NB4 (cell line): ENCODE measurements at regions not wholly inside any gene's neighbourhood (a gene's known extent, or its start where the extent isn't known, plus 50 kb on each side); places are given as distances from the start of the nearest gene placed in this dataset.

Experiments used
- DNase-seq: peaks from one replicate; pipeline ENCODE4 v3.0.0; 2010; ENCODE audit warnings: low read depth
- H3K4me3 ChIP-seq: one replicate; pipeline ENCODE4 v1.5.1; 2011; ENCODE audit warnings: mild to moderate bottlenecking, low read depth, low read length, moderate library complexity
- CTCF ChIP-seq: IDR thresholded peaks from one replicate; pipeline ENCODE4 v1.5.1; 2012; ENCODE audit warnings: low read depth, low read length
- MYC ChIP-seq: IDR thresholded peaks from 2 replicates; pipeline ENCODE4 v1.6.1; 2011; ENCODE audit warnings: low read depth, low read length
- POLR2A ChIP-seq: IDR thresholded peaks from 2 replicates; pipeline ENCODE4 v1.6.1; 2011; ENCODE audit warnings: mild to moderate bottlenecking; ENCODE audit not compliant: insufficient read length; ENCODE audit errors: extremely low read depth
- TF ChIP-seq, protein P1 (sequence below): IDR thresholded peaks from 2 replicates; pipeline ENCODE4 v1.6.1; 2011; ENCODE audit warnings: low read depth, low read length

GRCh38 chr2:239581352-239581901, 180.6 kb upstream of the HDAC4 start:
- no peak overlapping the region for H3K4me3 ChIP-seq
- no peak for DNase-seq
- TF ChIP-seq, protein P1, sequence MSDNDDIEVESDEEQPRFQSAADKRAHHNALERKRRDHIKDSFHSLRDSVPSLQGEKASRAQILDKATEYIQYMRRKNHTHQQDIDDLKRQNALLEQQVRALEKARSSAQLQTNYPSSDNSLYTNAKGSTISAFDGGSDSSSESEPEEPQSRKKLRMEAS = no peak
- no peak for TF ChIP-seq MYC
- TF ChIP-seq POLR2A = no peak
- no peak for TF ChIP-seq CTCF

- DNase-seq = no peak
- no peak for TF ChIP-seq MYC
- TF ChIP-seq CTCF = no peak
- no peak for TF ChIP-seq POLR2A
- TF ChIP-seq, protein P1 = no peak
- no peak overlapping the region for H3K4me3 ChIP-seq
Measured at GRCh38 chr2:239580199-239580527, 179.3 kb upstream of the HDAC4 start.

GRCh38 chr2:239579524-239580198, 178.8 kb upstream of the HDAC4 start:
- TF ChIP-seq CTCF = no peak
- no peak for TF ChIP-seq POLR2A
- TF ChIP-seq, protein P1 = no peak
- TF ChIP-seq MYC = no peak
- DNase-seq = peak; percentile 27
- no peak overlapping the region for H3K4me3 ChIP-seq

DNA sequence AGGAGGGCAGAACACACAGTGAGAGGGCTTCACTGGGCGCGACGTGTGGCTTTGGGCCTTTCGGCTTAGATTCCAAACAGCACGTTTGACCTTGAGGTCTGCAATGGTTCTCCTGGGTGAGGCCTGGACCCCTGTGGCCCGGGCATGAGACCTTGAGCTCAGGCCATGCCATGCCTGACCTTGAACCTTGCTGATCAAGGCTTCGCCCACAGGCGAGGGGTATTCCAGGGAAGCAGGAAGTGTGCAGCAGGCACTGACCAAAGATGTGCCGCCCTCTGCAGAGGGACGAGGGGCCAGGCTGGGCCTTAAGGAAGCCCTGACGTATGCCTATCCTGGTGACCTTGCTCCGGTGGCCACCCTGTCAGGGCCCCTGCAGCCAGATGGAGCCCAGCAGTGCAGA, 178.3 kb upstream of the HDAC4 start:
- no peak overlapping the region for H3K4me3 ChIP-seq
- TF ChIP-seq CTCF (no peak), POLR2A (no peak), MYC (no peak)
- TF ChIP-seq, protein P1 = no peak
- DNase-seq = no peak

GRCh38 chr2:239578381-239578780, 177.6 kb upstream of the HDAC4 start:
- no peak for DNase-seq
- no peak overlapping the region for H3K4me3 ChIP-seq
- TF ChIP-seq CTCF = no peak
- TF ChIP-seq MYC = no peak

DNA sequence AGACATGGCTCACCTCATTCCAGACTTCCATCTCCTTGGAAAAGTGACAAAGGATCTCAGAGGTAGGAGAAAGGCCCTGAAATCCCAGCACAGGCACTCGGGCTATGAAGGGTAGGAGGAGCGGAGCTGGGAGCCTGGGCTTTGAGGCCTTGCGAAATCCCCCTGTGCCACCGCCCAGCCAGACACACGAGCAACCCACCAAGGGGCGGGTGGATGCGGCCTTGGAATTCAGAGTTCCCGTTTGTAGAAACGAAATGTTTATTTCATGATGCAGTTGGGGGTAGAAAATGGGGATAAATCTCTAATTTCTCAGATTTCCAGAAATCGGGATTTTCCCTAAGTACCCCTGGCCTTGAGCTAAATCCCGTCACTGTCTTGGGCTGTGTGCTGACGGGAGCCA, 177.1 kb upstream of the HDAC4 start:
- no peak for DNase-seq
- TF ChIP-seq, protein P1 = no peak
- TF ChIP-seq MYC = no peak
- TF ChIP-seq CTCF = no peak
- TF ChIP-seq POLR2A = no peak
- no peak overlapping the region for H3K4me3 ChIP-seq
